ENCODE measurements at regions not wholly inside any gene's neighbourhood (a gene's known extent, or its start where the extent isn't known, plus 50 kb on each side); places are given as distances from the start of the nearest gene placed in this dataset.

DNA sequence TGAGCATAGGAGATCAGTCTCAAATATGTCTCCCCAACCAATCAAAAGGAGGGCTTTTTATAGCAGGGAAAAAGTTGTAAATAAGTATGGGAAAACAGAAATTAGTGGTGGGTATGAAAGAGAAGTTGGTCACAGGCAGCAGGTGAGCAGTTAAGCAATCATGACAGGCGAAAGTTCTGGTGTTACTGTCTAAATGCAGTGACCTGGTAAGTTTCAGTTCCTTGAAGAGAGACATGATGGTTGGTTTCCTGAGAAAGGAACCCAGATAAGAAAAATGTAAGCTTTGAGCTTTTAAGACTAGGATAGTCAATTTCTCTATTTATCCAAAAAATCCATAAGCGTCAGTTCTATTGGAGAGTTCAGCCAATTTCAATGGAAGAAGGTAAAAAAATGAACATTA, 466.2 kb upstream of the FLRT2 start:
- H3K4me3 ChIP-seq, result no peak overlapping the region
- H3K36me3 ChIP-seq (ENCODE audit: control insufficient read depth in 4 of 4, insufficient read depth in 4 of 4, low read length in 4 of 4), result no peaks in the 10 kb centered on the region
- H3K9ac ChIP-seq (ENCODE audit: insufficient read depth in 1 of 2, low read length in 2 of 2), result no peak overlapping the region
- H3K27ac ChIP-seq (ENCODE audit: low read depth in 1 of 2, low read length in 1 of 2), result no peak overlapping the region
- DNase-seq (no peak), ATAC-seq (ENCODE audit: insufficient read depth, low FRiP score) (no peak)
- peaks cover 0 to 2% (median 0%) of the 10 kb centered on the region in 3 donors for H3K27me3 ChIP-seq (ENCODE audit: control insufficient read depth in 3 of 3, insufficient read depth in 3 of 3, low read length in 2 of 3)
- H3K4me1 ChIP-seq (ENCODE audit: control insufficient read depth in 5 of 5, insufficient read depth in 5 of 5, low read length in 5 of 5), result no peaks in the 10 kb centered on the region
- WGBS, 2 donors, result 84 to 94% methylated on average over 2 of the region's 2 CpGs
- TF ChIP-seq, protein P1, sequence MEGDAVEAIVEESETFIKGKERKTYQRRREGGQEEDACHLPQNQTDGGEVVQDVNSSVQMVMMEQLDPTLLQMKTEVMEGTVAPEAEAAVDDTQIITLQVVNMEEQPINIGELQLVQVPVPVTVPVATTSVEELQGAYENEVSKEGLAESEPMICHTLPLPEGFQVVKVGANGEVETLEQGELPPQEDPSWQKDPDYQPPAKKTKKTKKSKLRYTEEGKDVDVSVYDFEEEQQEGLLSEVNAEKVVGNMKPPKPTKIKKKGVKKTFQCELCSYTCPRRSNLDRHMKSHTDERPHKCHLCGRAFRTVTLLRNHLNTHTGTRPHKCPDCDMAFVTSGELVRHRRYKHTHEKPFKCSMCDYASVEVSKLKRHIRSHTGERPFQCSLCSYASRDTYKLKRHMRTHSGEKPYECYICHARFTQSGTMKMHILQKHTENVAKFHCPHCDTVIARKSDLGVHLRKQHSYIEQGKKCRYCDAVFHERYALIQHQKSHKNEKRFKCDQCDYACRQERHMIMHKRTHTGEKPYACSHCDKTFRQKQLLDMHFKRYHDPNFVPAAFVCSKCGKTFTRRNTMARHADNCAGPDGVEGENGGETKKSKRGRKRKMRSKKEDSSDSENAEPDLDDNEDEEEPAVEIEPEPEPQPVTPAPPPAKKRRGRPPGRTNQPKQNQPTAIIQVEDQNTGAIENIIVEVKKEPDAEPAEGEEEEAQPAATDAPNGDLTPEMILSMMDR (IDR thresholded peaks at IDR 0.05; ENCODE audit: control extremely low read depth, extremely low read depth), result no peak
- H3K9me3 ChIP-seq (ENCODE audit: control insufficient read depth in 4 of 4, insufficient read depth in 3 of 4, low read length in 3 of 4), result peaks cover 0 to 5% (median 2%) of the 10 kb centered on the region in 4 donors

DNA sequence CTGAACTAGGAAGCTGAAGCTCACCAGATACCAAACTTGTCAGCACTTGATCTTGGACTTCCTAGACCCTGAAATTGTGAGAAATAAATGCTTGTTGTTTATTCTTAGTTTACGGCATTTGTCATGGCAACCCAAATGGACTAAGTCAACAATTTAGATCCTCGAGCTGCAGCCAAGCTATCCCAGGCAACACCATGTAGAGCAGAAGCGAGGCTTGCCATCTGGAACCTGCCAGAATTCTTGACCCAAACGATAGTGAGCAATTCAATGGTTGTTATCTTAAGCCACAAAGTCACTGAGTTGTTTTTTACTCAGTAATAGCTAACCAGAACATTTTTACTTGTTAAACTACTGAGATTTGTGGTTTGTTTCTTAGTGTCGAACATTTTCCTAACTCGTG, 458.5 kb upstream of the FLRT2 start:
- whole genome bisulfite sequencing, 2 donors, result 76 to 85% methylated on average over 6 of the region's 6 CpGs
- H3K36me3 ChIP-seq (ENCODE audit: control insufficient read depth in 4 of 4, insufficient read depth in 4 of 4, low read length in 4 of 4), result no peaks in the 10 kb centered on the region
- no peak overlapping the region for H3K27ac ChIP-seq (ENCODE audit: low read depth in 1 of 2, low read length in 1 of 2)
- ATAC-seq (ENCODE audit: insufficient read depth, low FRiP score), result no peak
- DNase-seq, result no peak
- H3K9me3 ChIP-seq (ENCODE audit: control insufficient read depth in 4 of 4, insufficient read depth in 3 of 4, low read length in 3 of 4), result no peaks in the 10 kb centered on the region
- H3K27me3 ChIP-seq (ENCODE audit: control insufficient read depth in 3 of 3, insufficient read depth in 3 of 3, low read length in 2 of 3), result peaks cover 0 to 6% (median 0%) of the 10 kb centered on the region in 3 donors
- TF ChIP-seq, protein P1 (IDR thresholded peaks at IDR 0.05; ENCODE audit: control extremely low read depth, extremely low read depth), result no peak
- H3K9ac ChIP-seq (ENCODE audit: insufficient read depth in 1 of 2, low read length in 2 of 2), result no peak overlapping the region
- no peak overlapping the region for H3K4me3 ChIP-seq
- no peaks in the 10 kb centered on the region for H3K4me1 ChIP-seq (ENCODE audit: control insufficient read depth in 5 of 5, insufficient read depth in 5 of 5, low read length in 5 of 5)

- TF ChIP-seq, protein P1 (IDR thresholded peaks at IDR 0.05; ENCODE audit: control extremely low read depth, extremely low read depth), result no peak
- ATAC-seq (ENCODE audit: insufficient read depth, low FRiP score) (no peak), DNase-seq (no peak)
- no peak overlapping the region for H3K4me3 ChIP-seq
- 71 to 74% methylated on average over 1 of the region's 1 CpG for WGBS, 2 donors
- no peaks in the 10 kb centered on the region for H3K27me3 ChIP-seq (ENCODE audit: control insufficient read depth in 3 of 3, insufficient read depth in 3 of 3, low read length in 2 of 3)
- H3K9ac ChIP-seq (ENCODE audit: insufficient read depth in 1 of 2, low read length in 2 of 2), result no peak overlapping the region
- no peaks in the 10 kb centered on the region for H3K4me1 ChIP-seq (ENCODE audit: control insufficient read depth in 5 of 5, insufficient read depth in 5 of 5, low read length in 5 of 5)
- H3K36me3 ChIP-seq (ENCODE audit: control insufficient read depth in 4 of 4, insufficient read depth in 4 of 4, low read length in 4 of 4), result no peaks in the 10 kb centered on the region
- no peaks in the 10 kb centered on the region for H3K9me3 ChIP-seq (ENCODE audit: control insufficient read depth in 4 of 4, insufficient read depth in 3 of 4, low read length in 3 of 4)
- no peak overlapping the region for H3K27ac ChIP-seq (ENCODE audit: low read depth in 1 of 2, low read length in 1 of 2)
These were observed 455.0 kb upstream of the FLRT2 start for GRCh38 chr14:85074955-85075354.
